CD14-positive monocyte (primary cell): ENCODE measurements at regions not wholly inside any gene's neighbourhood (a gene's known extent, or its start where the extent isn't known, plus 50 kb on each side); places are given as distances from the start of the nearest gene placed in this dataset.

Experiments used
- DNase-seq, 3 donors: peaks; one replicate each; pipeline ENCODE4 v3.0.0-alpha.2; 2011 to 2022
- H2AFZ ChIP-seq: 2 replicates; pipeline ENCODE4 v1.6.0; 2012; ENCODE audit warnings: mild to moderate bottlenecking, low read depth, low read length, inconsistent platforms; ENCODE audit not compliant: insufficient read depth, poor library complexity, severe bottlenecking
- H3K27ac ChIP-seq, 2 donors: 1 replicate in 1 of 2; 2 replicates in 1 of 2; pipeline ENCODE4 v1.5.1; 2012 to 2013; ENCODE audit warnings: low read length in 2 of 2, control low read depth in 1 of 2, inconsistent platforms in 1 of 2, low read depth in 1 of 2, mild to moderate bottlenecking in 1 of 2
- H3K27me3 ChIP-seq, 2 donors: one replicate each; pipeline versions ENCODE4 v1.6.0 to v1.6.1; 2011 to 2013; ENCODE audit warnings: low read length in 2 of 2; ENCODE audit not compliant: control insufficient read depth in 2 of 2, insufficient read depth in 2 of 2
- H3K36me3 ChIP-seq, 2 donors: replicated peaks in 1 of 2; 1 replicate in 1 of 2; 2 replicates in 1 of 2; pipeline versions ENCODE4 v1.5.1 to v1.6.1; 2012 to 2013; ENCODE audit warnings: low read length in 2 of 2, control low read depth in 1 of 2, inconsistent platforms in 1 of 2, mild to moderate bottlenecking in 1 of 2; ENCODE audit not compliant: insufficient read depth in 2 of 2, control insufficient read depth in 1 of 2
- H3K4me1 ChIP-seq, 2 donors: 1 replicate in 1 of 2; 2 replicates in 1 of 2; pipeline versions ENCODE4 v1.5.1 to v1.6.1; 2012 to 2013; ENCODE audit warnings: low read length in 2 of 2, control low read depth in 1 of 2, inconsistent platforms in 1 of 2, mild to moderate bottlenecking in 1 of 2, moderate library complexity in 1 of 2; ENCODE audit not compliant: insufficient read depth in 2 of 2, control insufficient read depth in 1 of 2
- H3K4me2 ChIP-seq: replicated peaks from 2 replicates; pipeline ENCODE3; 2012; ENCODE audit warnings: low read length, moderate library complexity, mild to moderate bottlenecking; ENCODE audit not compliant: poor library complexity, severe bottlenecking; ENCODE audit errors: extremely low read depth
- H3K4me3 ChIP-seq, 3 experiments: fragments of 200-600 bp in 1 of 3; sonication (generic) in 1 of 3; replicated peaks in 1 of 3; 1 replicate in 2 of 3; 2 replicates in 1 of 3; pipeline ENCODE4 v1.5.1; 2011 to 2013; ENCODE audit warnings: low read length in 3 of 3, mild to moderate bottlenecking in 3 of 3, control low read depth in 2 of 3, low read depth in 2 of 3, inconsistent platforms in 1 of 3, moderate library complexity in 1 of 3
- H3K79me2 ChIP-seq: 2 replicates; pipeline ENCODE4 v1.6.0; 2012; ENCODE audit warnings: mild to moderate bottlenecking, control low read depth, inconsistent platforms, low read length, moderate library complexity; ENCODE audit not compliant: insufficient read depth
- H3K9ac ChIP-seq: 2 replicates; pipeline ENCODE4 v1.6.0; 2017; ENCODE audit warnings: low read length, mild to moderate bottlenecking; ENCODE audit not compliant: insufficient read depth, poor library complexity, severe bottlenecking
- H3K9me3 ChIP-seq, 2 donors: replicated peaks in 1 of 2; 1 replicate in 1 of 2; 2 replicates in 1 of 2; pipeline versions ENCODE4 v1.5.1 to v1.6.1; 2012 to 2013; ENCODE audit warnings: low read length in 2 of 2, control low read depth in 1 of 2; ENCODE audit not compliant: control insufficient read depth in 1 of 2, insufficient read depth in 1 of 2
- H4K20me1 ChIP-seq: 2 replicates; pipeline ENCODE4 v1.6.0; 2012; ENCODE audit warnings: mild to moderate bottlenecking, low read length, control low read depth, moderate library complexity; ENCODE audit not compliant: insufficient read depth
- H3K27ac Mint-ChIP-seq, 7 donors: one replicate each; pipeline ENCODE4 v1.8.0; 2020; ENCODE audit warnings: mild to moderate bottlenecking in 7 of 7, mixed read lengths in 7 of 7, moderate library complexity in 6 of 7, inconsistent platforms in 2 of 7
- H3K27me3 Mint-ChIP-seq, 3 donors: one replicate each; pipeline ENCODE4 v1.8.0; 2021 to 2022; ENCODE audit warnings: low read depth in 3 of 3, mild to moderate bottlenecking in 3 of 3, mixed read lengths in 3 of 3, moderate library complexity in 3 of 3, inconsistent platforms in 1 of 3
- H3K36me3 Mint-ChIP-seq, 2 donors: one replicate each; pipeline ENCODE4 v1.8.0; 2020; ENCODE audit warnings: mixed read lengths in 2 of 2, inconsistent platforms in 1 of 2, mild to moderate bottlenecking in 1 of 2
- H3K4me1 Mint-ChIP-seq: one replicate; pipeline ENCODE4 v1.8.0; 2020; ENCODE audit warnings: mild to moderate bottlenecking, mixed read lengths
- H3K4me3 Mint-ChIP-seq, 2 donors: one replicate each; pipeline ENCODE4 v1.8.0; 2020; ENCODE audit warnings: mild to moderate bottlenecking in 2 of 2, mixed read lengths in 2 of 2, moderate library complexity in 1 of 2
- H3K9me3 Mint-ChIP-seq, 7 donors: one replicate each; pipeline ENCODE4 v1.8.0; 2020 to 2022; ENCODE audit warnings: mixed read lengths in 7 of 7, mild to moderate bottlenecking in 6 of 7, moderate library complexity in 6 of 7, inconsistent platforms in 2 of 7
- WGBS: methylation state at CpG from one replicate; pipeline ENCODE4 v1.1.5; 2013; ENCODE audit warnings: missing lambda C conversion rate; ENCODE audit not compliant: insufficient coverage; 5-methylcytosine and 5-hydroxymethylcytosine counted together
- intact Hi-C, 2 donors: fragments of 100-400 bp; cut with micrococcal nuclease; formaldehyde crosslinking; loops; one replicate each; pipeline versions ENCODE4 v1.15.0 to v1.15.1; 2023
- TF ChIP-seq, protein P1 (sequence below): fragments of 200-600 bp; IDR thresholded peaks from one replicate; pipeline ENCODE4 v1.8.0; 2022; ENCODE audit warnings: antibody characterized with exemption, mild to moderate bottlenecking

- Histone ChIP-seq H4K20me1 (no peaks in the 10 kb centered on the region), H2AFZ (no peak overlapping the region), H3K27ac (no peak overlapping the region), H3K4me3 (no peak overlapping the region), H3K79me2 (no peaks in the 10 kb centered on the region), H3K4me2 (no peak overlapping the region), H3K27me3 (no peaks in the 10 kb centered on the region), H3K4me1 (no peaks in the 10 kb centered on the region), H3K9ac (no peak overlapping the region), H3K9me3 (peaks cover 8% of the 10 kb centered on the region in 2 donors), H3K36me3 (no peaks in the 10 kb centered on the region)
- peaks cover 0 to 9% (median 8%) of the 10 kb centered on the region in 7 donors for H3K9me3 Mint-ChIP-seq
- no peaks in the 10 kb centered on the region for H3K36me3 Mint-ChIP-seq
- TF ChIP-seq, protein P1, sequence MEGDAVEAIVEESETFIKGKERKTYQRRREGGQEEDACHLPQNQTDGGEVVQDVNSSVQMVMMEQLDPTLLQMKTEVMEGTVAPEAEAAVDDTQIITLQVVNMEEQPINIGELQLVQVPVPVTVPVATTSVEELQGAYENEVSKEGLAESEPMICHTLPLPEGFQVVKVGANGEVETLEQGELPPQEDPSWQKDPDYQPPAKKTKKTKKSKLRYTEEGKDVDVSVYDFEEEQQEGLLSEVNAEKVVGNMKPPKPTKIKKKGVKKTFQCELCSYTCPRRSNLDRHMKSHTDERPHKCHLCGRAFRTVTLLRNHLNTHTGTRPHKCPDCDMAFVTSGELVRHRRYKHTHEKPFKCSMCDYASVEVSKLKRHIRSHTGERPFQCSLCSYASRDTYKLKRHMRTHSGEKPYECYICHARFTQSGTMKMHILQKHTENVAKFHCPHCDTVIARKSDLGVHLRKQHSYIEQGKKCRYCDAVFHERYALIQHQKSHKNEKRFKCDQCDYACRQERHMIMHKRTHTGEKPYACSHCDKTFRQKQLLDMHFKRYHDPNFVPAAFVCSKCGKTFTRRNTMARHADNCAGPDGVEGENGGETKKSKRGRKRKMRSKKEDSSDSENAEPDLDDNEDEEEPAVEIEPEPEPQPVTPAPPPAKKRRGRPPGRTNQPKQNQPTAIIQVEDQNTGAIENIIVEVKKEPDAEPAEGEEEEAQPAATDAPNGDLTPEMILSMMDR = no peak
- H3K27ac Mint-ChIP-seq = no peak overlapping the region
- H3K27me3 Mint-ChIP-seq = peaks cover 0 to 7% (median 5%) of the 10 kb centered on the region in 3 donors
- no peak overlapping the region for H3K4me3 Mint-ChIP-seq
- 100% methylated on average over 1 of the region's 5 CpGs for WGBS
- no peaks in the 10 kb centered on the region for H3K4me1 Mint-ChIP-seq
- intact Hi-C loops = no loop called here
- no peak for DNase-seq
Measured at GRCh38 chr5:175107865-175108264, 336.1 kb downstream of the DRD1 start.

DNA sequence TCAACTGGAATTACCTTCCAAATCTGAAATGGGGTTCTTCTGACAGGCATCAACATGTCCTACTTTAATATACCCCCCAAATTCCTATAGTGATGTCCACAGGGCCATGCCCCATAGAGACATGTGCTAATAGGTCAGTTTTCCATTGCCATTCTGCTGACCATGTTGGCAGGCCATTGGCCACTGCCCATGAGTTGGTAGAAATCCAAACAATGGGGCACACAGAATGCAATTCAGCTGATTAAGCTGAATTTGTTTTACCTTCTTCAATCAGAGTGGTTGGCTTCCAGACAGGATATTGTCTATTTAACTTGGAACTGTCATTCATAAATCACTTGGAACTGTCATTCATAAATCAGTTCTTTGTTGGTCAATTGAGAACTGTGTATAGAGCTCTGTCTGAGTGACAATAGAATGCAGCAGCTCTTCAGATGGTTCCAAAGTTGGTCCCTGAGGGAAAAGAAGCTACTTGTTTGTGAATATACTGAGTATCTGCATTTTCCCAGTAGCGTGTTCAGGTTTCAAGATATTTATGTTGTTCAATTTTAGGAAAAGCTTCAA lies 336.9 kb downstream of the DRD1 start:
- Histone ChIP-seq H3K79me2 (no peaks in the 10 kb centered on the region), H4K20me1 (no peaks in the 10 kb centered on the region), H2AFZ (no peak overlapping the region), H3K36me3 (no peaks in the 10 kb centered on the region), H3K4me2 (no peak overlapping the region), H3K27me3 (no peaks in the 10 kb centered on the region), H3K4me1 (no peaks in the 10 kb centered on the region), H3K27ac (no peak overlapping the region), H3K4me3 (no peak overlapping the region), H3K9me3 (peaks cover 8% of the 10 kb centered on the region in 2 donors), H3K9ac (no peak overlapping the region)
- Mint-ChIP-seq H3K27ac (no peak overlapping the region), H3K4me1 (no peaks in the 10 kb centered on the region), H3K36me3 (no peaks in the 10 kb centered on the region), H3K27me3 (peaks cover 1 to 7% (median 5%) of the 10 kb centered on the region in 3 donors), H3K4me3 (no peak overlapping the region), H3K9me3 (peaks cover 0 to 9% (median 8%) of the 10 kb centered on the region in 7 donors)
- intact Hi-C loops = no loop called here
- DNase-seq = no peak
- no CpG with 5 or more reads among the region's 1 CpG for WGBS
- TF ChIP-seq, protein P1 = no peak
